ENCODE measurements at regions not wholly inside any gene's neighbourhood (a gene's known extent, or its start where the extent isn't known, plus 50 kb on each side); places are given as distances from the start of the nearest gene placed in this dataset.

GRCh38 chr5:96499753-96500345 is 66.8 kb upstream of the PCSK1 start:
- no peak for TF ChIP-seq EZH2phosphoT487 (IDR thresholded peaks at IDR 0.05; ENCODE audit: borderline replicate concordance, low read length)
- no peak overlapping the region for H2AFZ ChIP-seq (ENCODE audit: low read length)
- ChIA-PET CTCF (no interaction called here), POLR2A (ENCODE audit: unreplicated experiment) (no interaction called here)
- H3K4me2 ChIP-seq (ENCODE audit: low read length), result no peak overlapping the region
- intact Hi-C loops (cut with micrococcal nuclease), result no loop called here
- no peaks in the 10 kb centered on the region for H3K4me1 ChIP-seq (ENCODE audit: insufficient read depth, low read length)
- no peaks in the 10 kb centered on the region for H3K79me2 ChIP-seq (ENCODE audit: low read length)
- H3K9me3 ChIP-seq (ENCODE audit: low read length), result no peaks in the 10 kb centered on the region
- no peak for DNase-seq
- H3K9me2 ChIP-seq (replicated peaks; ENCODE audit: low read length), result no peaks in the 10 kb centered on the region
- H3F3A ChIP-seq (ENCODE audit: low read length, unreplicated experiment), result no peaks in the 10 kb centered on the region
- H3K27me3 ChIP-seq (ENCODE audit: low read length), result no peaks in the 10 kb centered on the region
- H3K9ac ChIP-seq (ENCODE audit: low read length), result no peak overlapping the region
- H3K36me3 ChIP-seq (ENCODE audit: low read depth, low read length), result no peaks in the 10 kb centered on the region
- no peak overlapping the region for H3K27ac ChIP-seq (ENCODE audit: low read length)
- no peak overlapping the region for H3K4me3 ChIP-seq (ENCODE audit: low read length)
- BruUV-seq (replicated peaks), result no TSS peak
- no peak for ATAC-seq
- no peaks in the 10 kb centered on the region for H4K20me1 ChIP-seq (ENCODE audit: low read length)

- no peaks in the 10 kb centered on the region for H3F3A ChIP-seq (ENCODE audit: low read length, unreplicated experiment)
- no peak for ATAC-seq
- no peaks in the 10 kb centered on the region for H3K4me1 ChIP-seq (ENCODE audit: insufficient read depth, low read length)
- DNase-seq, result no peak
- no peaks in the 10 kb centered on the region for H3K79me2 ChIP-seq (ENCODE audit: low read length)
- no TSS peak for BruUV-seq (replicated peaks)
- CTCF ChIA-PET, result no interaction called here
- no peaks in the 10 kb centered on the region for H3K27me3 ChIP-seq (ENCODE audit: low read length)
- no peak overlapping the region for H3K4me3 ChIP-seq (ENCODE audit: low read length)
- H3K36me3 ChIP-seq (ENCODE audit: low read depth, low read length), result no peaks in the 10 kb centered on the region
- TF ChIP-seq EZH2phosphoT487 (IDR thresholded peaks at IDR 0.05; ENCODE audit: borderline replicate concordance, low read length) (no peak), EZH2 (IDR thresholded peaks at IDR 0.05; ENCODE audit: low read length, unreplicated experiment) (no peak), CTCF (conservative IDR thresholded peaks at IDR 0.05; ENCODE audit: low read depth, low read length) (no peak)
- POLR2A ChIA-PET (ENCODE audit: unreplicated experiment), result no interaction called here
- H2AFZ ChIP-seq (ENCODE audit: low read length), result no peak overlapping the region
- H4K20me1 ChIP-seq (ENCODE audit: low read length), result no peaks in the 10 kb centered on the region
- H3K4me2 ChIP-seq (ENCODE audit: low read length), result no peak overlapping the region
- no peaks in the 10 kb centered on the region for H3K9me3 ChIP-seq (ENCODE audit: low read length)
- no peak overlapping the region for H3K27ac ChIP-seq (ENCODE audit: low read length)
- intact Hi-C loops (cut with micrococcal nuclease), result no loop called here
- no peaks in the 10 kb centered on the region for H3K9me2 ChIP-seq (replicated peaks; ENCODE audit: low read length)
- H3K9ac ChIP-seq (ENCODE audit: low read length), result no peak overlapping the region
Observed at GRCh38 chr5:96501991-96502646, 69.1 kb upstream of the PCSK1 start.

- CTCF ChIA-PET, result no interaction called here
Observed at GRCh38 chr5:96503501-96504236, 70.6 kb upstream of the PCSK1 start.

More at GRCh38 chr5:96503501-96504236, 70.6 kb upstream of the PCSK1 start:
- POLR2A ChIA-PET (ENCODE audit: unreplicated experiment), result interaction anchor here (0.8 kb wide), 1 partner anchor 153 kb away, joined by 11 read pairs; no protein-coding TSS in a partner anchor
- Histone ChIP-seq H2AFZ (ENCODE audit: low read length) (no peak overlapping the region), H3K27me3 (ENCODE audit: low read length) (no peaks in the 10 kb centered on the region), H3K9ac (ENCODE audit: low read length) (no peak overlapping the region), H3F3A (ENCODE audit: low read length, unreplicated experiment) (no peaks in the 10 kb centered on the region), H3K79me2 (ENCODE audit: low read length) (no peaks in the 10 kb centered on the region), H4K20me1 (ENCODE audit: low read length) (no peaks in the 10 kb centered on the region), H3K4me1 (ENCODE audit: insufficient read depth, low read length) (no peaks in the 10 kb centered on the region), H3K27ac (ENCODE audit: low read length) (no peak overlapping the region), H3K9me2 (replicated peaks; ENCODE audit: low read length) (no peaks in the 10 kb centered on the region), H3K4me3 (ENCODE audit: low read length) (no peak overlapping the region), H3K36me3 (ENCODE audit: low read depth, low read length) (no peaks in the 10 kb centered on the region), H3K9me3 (ENCODE audit: low read length) (no peaks in the 10 kb centered on the region), H3K4me2 (ENCODE audit: low read length) (no peak overlapping the region)
- no peak for DNase-seq
- intact Hi-C loops (cut with micrococcal nuclease), result no loop called here
- BruUV-seq (replicated peaks), result no TSS peak
- ATAC-seq, result no peak
- TF ChIP-seq EZH2 (IDR thresholded peaks at IDR 0.05; ENCODE audit: low read length, unreplicated experiment) (no peak), CTCF (conservative IDR thresholded peaks at IDR 0.05; ENCODE audit: low read depth, low read length) (no peak), EZH2phosphoT487 (IDR thresholded peaks at IDR 0.05; ENCODE audit: borderline replicate concordance, low read length) (no peak)
